H1 (cell line): ENCODE measurements at regions not wholly inside any gene's neighbourhood (a gene's known extent, or its start where the extent isn't known, plus 50 kb on each side); places are given as distances from the start of the nearest gene placed in this dataset.

Source experiments
- EGR1 ChIP-seq: IDR thresholded peaks from 2 replicates; pipeline ENCODE4 v1.6.1; 2011; ENCODE audit warnings: low read depth, low read length, borderline replicate concordance
- GABPA ChIP-seq: IDR thresholded peaks from 2 replicates; pipeline ENCODE4 v1.6.1; 2011; ENCODE audit warnings: mild to moderate bottlenecking, low read length, moderate library complexity, borderline replicate concordance; ENCODE audit not compliant: insufficient read depth
- JUND ChIP-seq: IDR thresholded peaks from 2 replicates; pipeline ENCODE4 v1.6.1; 2011; ENCODE audit warnings: mild to moderate bottlenecking, improper control_type of control experiment, low read length
- KDM4A ChIP-seq: IDR thresholded peaks from one replicate; pipeline ENCODE4 v1.7.1; 2012; ENCODE audit warnings: low read depth, mild to moderate bottlenecking, moderate library complexity, low read length, inconsistent platforms; ENCODE audit not compliant: severe bottlenecking
- POLR2A ChIP-seq, 2 experiments: IDR thresholded peaks; 1 replicate in 1 of 2; 2 replicates in 1 of 2; pipeline ENCODE4 v1.6.1; 2011; ENCODE audit warnings: low read depth in 2 of 2, low read length in 2 of 2, mild to moderate bottlenecking in 2 of 2; ENCODE audit errors: control extremely low read depth in 1 of 2
- SAP30 ChIP-seq: fragments of 300-600 bp; sonication (generic); IDR thresholded peaks from 2 replicates; pipeline ENCODE4 v1.7.1; 2012; ENCODE audit warnings: low read length, moderate library complexity, mild to moderate bottlenecking, inconsistent platforms; ENCODE audit not compliant: insufficient read depth, insufficient replicate concordance
- SIX5 ChIP-seq: IDR thresholded peaks from 2 replicates; pipeline ENCODE4 v1.6.1; 2011; ENCODE audit warnings: mild to moderate bottlenecking, low read depth, low read length
- TF ChIP-seq, protein P1 (sequence below): IDR thresholded peaks from 2 replicates; pipeline ENCODE4 v1.6.1; 2011; ENCODE audit warnings: low read length, improper control_type of control experiment
- TF ChIP-seq, protein P2 (sequence below): IDR thresholded peaks from 2 replicates; pipeline ENCODE4 v1.6.1; 2012; ENCODE audit warnings: low read length, inconsistent platforms

DNA sequence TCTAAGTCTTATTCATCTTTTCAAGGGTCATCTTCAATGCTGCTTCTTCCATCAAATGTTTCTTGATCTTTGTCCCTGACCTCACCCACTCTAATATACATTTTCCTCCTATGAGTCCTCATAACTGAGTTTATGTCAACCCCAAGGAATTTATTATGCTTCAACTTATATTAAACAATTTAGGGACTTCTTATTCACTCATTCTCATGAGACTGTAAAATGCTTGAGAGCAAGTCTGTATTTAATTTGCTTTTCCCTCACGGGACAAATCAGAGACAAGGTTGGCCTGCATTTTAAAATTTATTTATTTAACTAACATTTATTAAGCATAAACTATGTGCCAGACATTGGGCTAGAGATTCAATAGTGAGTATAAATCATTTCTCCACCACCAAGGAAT is 312.0 kb upstream of the NT5E start (continued):
- TF ChIP-seq KDM4A (no peak), JUND (no peak), SAP30 (no peak), POLR2A (IDR thresholded peaks at IDR 0.05; ENCODE audit: control extremely low read depth in 1 of 2, low read depth in 2 of 2, low read length in 2 of 2) (no peak), GABPA (no peak), SIX5 (no peak), EGR1 (no peak)
- TF ChIP-seq, protein P1, sequence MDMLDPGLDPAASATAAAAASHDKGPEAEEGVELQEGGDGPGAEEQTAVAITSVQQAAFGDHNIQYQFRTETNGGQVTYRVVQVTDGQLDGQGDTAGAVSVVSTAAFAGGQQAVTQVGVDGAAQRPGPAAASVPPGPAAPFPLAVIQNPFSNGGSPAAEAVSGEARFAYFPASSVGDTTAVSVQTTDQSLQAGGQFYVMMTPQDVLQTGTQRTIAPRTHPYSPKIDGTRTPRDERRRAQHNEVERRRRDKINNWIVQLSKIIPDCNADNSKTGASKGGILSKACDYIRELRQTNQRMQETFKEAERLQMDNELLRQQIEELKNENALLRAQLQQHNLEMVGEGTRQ: no peak
- TF ChIP-seq, protein P2, sequence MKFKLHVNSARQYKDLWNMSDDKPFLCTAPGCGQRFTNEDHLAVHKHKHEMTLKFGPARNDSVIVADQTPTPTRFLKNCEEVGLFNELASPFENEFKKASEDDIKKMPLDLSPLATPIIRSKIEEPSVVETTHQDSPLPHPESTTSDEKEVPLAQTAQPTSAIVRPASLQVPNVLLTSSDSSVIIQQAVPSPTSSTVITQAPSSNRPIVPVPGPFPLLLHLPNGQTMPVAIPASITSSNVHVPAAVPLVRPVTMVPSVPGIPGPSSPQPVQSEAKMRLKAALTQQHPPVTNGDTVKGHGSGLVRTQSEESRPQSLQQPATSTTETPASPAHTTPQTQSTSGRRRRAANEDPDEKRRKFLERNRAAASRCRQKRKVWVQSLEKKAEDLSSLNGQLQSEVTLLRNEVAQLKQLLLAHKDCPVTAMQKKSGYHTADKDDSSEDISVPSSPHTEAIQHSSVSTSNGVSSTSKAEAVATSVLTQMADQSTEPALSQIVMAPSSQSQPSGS: no peak
